NCI-H1930 (cell line): ENCODE measurements at regions not wholly inside any gene's neighbourhood (a gene's known extent, or its start where the extent isn't known, plus 50 kb on each side); places are given as distances from the start of the nearest gene placed in this dataset.

Experiments used
- DNase-seq, 2 experiments: peaks; one replicate each; lab custom pipeline; 2025; lab: John Stamatoyannopoulos, UW

- no peak for DNase-seq
These were observed 115.6 kb upstream of the HDAC4 start for GRCh38 chr2:239516286-239516953.

DNA sequence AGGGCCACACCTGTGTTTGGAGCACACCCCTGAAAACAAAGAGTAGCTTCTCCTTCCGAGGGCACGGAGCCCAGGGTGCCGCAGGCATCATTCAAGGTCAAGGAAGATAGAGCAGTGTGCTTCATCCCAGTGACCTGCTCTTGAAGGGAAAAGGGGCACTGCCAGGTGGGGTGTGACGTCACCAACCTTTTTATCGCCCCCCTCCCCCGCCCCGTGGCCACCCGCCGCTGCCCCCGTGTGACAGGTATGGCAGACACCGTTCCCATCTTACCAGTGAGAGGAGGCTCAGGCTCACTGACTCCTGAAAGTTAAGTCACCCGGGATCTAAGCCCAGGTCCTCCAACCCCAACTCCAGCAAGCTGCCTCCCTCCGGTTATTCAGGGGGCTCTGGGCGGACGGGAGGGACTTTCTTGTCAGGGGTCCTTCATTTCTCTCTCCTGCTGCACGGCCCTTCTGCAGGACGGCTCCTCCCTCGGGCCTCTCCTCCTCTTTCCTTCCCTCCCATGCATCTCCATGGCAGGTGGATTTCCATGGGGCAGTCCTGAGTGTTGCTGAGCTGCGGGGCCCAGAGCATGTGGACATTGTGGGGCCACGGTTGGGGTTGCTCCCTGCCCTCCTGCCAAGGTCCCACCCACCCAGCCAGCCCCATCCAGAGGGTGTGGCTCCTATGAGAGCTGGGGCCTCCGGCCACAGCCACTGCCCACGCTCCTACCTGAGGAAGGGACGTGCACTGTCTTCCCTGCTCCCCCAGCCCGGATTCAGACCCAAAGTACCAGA is 114.1 kb upstream of the HDAC4 start:
- DNase-seq = no peak

- DNase-seq = no peak
These were observed 111.2 kb upstream of the HDAC4 start for GRCh38 chr2:239512054-239512453.

DNA sequence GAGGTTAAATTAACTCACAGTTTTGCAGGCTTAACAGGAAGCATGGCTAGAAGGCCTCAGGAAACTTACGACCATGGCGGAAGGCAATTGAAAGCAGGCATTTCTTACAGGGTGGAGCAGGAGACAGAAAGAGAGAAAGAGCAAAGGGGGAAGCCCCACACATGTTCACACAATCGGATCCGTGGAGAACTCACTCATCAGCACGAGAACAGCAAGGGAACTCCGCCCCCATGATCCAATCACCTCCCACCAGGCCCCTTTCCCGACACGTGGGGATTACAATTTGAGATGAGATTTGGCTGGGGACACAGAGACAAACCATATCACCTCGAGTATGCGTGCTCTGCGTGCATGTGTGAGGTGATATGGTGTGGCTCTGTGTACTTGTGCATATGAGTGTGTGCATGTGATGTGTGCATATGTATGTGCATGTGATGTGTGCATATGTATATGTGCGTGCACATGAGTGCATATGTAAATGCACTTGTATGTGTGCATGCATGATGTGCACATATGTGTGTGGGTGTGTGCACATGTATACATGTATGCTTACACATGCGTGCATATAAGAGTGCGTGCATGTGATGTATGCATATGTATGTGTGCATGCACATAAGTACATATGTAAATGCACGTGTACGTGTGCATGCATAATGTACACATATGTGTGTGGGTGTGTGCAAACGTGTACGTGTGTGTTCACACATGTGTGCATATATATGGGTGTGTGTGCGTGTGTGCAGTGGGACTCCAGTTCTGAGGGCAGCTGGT is 108.7 kb upstream of the HDAC4 start:
- no peak for DNase-seq

GRCh38 chr2:239508261-239508660 is 107.4 kb upstream of the HDAC4 start:
- no peak for DNase-seq

DNA sequence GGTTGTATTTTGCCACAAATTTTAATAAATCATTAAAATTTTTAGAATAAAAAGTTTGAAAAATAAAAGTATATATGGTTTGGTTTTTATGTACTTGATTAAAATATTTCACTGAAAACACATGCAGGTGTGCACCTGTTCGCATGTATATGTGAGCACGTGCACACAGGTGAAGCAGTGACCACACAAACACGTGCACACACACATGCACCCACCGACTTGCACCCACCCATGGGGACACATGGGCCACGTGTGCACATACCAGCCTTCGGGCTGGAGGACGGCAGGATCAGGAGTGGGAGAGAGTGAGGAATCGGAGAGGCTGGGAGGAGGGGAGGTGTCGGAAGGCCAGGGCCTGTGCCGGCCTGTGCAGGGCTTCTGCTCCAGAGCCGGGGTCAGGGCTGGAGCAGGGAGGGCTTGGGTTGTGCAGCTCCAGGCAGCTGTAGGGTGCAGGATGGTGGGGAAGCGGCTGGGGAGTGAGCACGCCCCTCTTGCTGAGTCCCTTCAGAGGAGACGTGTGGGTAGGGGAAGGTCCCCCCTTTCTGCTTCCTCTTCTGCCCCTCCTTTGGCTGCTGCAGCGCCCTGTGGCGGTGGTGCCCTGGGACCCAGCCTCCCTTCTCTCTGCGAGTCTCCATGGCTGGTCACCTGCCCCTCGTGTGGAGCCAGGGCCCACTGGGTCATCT is 106.9 kb upstream of the HDAC4 start:
- no peak for DNase-seq

DNA sequence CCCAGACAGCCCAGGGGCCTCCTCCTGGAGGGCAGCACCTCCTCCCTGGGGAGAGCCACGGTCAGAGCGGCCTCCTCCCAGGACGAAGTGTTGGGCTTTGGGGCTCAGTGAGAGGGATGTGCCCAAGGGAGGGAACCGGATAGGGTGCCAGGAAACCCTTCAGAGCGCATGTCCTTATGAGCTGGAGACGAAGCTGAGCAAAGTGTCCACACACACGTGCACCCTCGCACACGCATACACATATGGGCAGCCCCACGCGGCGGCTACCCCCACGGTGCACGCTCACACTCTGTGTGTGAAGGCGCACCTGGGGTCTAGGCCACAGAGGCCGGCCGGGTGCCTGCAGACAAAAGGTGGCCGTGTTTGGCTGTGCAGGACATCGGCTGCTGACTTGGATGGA is 106.1 kb upstream of the HDAC4 start:
- DNase-seq = no peak

DNA sequence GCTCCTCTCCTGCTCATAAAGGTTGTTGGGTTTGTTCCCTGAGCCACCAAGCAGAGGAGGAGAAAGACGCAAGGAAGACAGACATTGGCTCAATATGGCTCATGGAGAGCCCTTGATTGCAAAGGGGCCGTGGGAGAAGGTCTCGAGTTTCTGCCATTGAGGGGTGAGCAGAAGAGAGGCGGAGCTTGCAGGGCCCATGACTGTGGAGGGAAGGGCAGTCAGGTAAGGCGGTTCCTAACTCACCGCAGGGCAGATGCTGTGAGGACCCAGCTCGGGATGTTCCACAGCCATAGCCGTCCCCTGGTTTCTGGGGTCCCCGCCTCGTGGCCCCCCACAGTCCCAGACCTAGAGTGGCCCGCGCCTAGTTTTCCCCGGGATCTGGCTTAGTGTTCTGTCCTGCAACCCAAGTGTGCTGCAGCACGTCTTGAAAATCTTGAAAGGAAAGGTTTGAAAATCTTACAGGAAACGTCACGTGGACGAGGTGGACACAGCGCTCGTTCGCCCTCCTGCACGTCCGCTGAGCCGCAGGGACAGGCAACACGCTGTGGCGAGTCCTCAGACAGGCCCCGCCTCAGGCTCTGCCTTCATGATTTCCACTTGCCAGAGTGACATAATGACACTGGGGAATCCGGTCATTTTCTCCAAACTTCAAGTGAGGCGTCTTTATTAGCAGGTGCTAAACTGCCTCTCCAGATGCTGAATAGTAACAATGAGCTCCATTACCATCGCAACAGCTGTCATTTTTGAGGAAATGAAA is 105.5 kb upstream of the HDAC4 start:
- no peak for DNase-seq

GRCh38 chr2:239504643-239505235 is 103.9 kb upstream of the HDAC4 start:
- DNase-seq = no peak

DNA sequence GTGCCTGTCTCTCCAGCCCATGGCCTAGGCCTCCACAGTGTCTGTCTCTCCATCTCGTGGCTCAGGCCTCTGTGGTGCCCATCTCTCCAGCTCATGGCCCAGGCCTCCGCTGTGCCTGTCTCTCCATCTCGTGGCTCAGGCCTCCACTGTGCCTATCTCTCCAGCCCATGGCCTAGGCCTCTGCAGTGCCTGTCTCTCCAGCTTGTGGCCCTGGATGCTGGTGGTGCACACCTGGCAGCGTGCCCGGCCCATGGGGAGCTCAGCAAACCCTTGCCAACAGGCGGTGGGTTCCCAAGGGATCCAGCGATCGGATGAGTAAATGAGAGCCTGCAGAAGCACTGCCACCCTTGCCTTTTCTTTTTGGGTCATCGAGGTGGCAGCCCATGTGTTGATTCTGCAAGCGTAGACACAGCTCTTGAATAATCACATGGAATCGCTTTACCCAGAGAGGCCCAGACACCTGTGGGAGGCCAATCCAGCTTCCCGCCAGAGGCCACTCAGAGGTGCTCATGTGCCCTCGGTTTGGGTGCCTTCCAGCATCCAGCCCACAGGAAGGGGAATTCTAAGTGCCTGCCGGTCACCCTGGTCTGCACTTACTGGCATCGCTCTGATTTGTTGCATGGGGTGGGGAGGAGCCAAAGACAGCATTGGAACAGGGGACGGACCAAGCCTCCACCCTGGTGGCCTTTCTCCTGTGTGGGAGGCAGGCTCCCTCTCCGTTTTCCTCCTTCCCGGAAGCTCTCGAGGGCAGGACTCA is 101.8 kb upstream of the HDAC4 start:
- no peak for DNase-seq

DNA sequence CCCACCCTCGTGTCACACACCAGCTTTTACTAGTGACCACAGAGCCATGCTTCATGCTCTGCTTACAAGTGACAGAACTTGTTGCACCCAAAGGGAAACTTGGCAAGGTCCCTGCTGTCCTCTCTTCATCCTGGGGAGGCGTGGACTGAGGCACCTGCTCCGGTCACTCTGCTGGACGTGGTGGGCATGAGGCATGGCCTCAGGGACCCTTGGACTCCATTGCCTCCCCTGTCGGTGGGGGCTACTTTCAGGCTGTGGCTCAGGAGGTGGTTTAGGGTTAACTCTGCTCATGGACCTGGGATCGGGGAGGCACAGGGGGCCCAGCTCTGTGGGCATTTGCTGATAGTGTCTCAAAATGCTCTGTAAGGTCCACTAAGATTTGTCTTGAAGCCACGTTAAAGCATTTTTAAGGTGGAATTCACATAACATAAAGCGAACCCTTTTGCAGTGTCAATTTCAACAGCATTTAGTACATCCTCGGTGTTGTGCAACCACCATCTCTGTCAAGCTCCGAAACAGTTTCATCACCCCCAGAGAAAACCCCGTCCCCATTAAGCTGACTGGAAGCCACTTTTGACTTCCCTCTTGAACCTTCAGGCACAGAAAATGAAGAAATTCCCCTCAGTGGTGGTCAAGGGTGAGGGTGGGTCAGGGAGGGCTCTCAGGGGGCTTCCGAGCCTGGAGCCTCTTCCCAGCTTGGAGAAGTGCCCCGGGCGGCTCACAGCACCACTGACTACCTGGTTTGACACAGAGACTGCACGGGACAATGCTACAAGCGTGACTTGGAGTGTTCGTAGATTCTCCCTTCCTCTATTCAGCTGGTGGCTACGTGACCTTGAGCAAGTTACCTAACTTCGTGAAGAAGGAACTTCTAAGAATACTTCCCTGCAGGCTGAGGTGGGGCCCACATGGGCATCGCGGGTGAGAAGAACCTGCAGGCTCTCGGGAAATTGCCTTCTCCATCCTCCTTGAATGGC is 100.0 kb upstream of the HDAC4 start:
- DNase-seq = no peak

DNA sequence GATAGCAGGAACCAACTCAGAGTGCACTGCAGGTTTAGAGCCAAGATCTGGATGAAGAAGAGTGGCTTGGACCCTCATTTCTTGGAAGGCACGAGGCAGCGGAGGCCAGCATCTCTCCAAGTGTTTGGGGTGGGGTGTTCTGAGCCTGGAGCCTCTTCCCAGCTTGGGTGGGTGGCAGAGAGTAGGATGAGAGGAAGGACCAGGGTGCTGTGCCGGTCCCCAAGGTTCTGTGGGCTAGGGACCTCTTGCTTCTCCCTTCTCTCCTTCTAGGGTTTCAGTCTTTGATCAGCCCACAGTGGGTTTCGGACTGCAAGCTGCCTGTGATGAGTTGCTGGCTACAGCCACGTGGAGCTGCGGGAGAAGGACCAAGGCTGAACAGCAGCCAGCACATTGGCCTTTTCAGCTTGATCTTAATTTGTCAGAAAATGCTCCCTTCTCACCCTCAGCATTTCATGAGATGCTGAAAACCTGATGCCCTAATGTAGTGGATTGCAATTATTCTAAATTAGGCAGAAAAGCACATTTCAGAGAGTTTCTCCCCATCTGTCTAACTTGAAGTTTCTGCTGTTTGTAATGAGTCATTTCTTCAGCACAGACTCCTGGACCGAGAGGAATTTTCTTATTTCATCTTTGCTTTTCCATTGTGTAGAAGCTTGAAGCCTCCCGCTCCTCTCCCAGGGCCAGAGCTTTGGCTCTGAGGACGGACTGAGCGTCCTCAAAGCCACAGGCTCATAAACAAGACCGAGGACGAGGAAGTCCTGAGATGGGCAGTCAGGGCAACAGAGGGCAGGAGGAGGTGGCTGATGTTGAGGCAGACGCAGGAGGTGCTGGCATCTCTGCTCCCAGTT is 99.1 kb upstream of the HDAC4 start:
- no peak for DNase-seq

- no peak for DNase-seq
These were observed 98.3 kb upstream of the HDAC4 start for GRCh38 chr2:239498981-239499634.

- DNase-seq = no peak
These were observed 97.8 kb upstream of the HDAC4 start for GRCh38 chr2:239498576-239498975.

DNA sequence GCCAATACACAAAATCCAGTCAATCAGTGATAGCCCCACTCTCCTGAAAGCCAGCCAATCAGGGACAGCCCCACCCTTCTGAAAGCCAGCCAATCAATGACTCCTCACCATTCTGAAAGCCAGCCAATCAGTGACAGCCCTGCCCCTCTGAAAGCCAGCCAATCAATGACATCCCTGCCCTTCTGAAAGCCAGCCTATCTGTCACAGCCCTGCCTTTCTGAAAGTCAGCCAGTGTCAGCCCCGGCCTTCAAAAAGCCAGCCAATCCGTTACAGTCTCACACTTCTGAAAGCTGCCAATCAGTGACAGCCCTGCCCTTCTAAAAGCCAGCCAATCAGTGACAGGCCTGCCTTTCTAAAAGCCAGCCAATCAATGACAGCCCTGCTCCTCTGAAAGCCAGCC is 95.9 kb upstream of the HDAC4 start:
- DNase-seq = no peak

DNA sequence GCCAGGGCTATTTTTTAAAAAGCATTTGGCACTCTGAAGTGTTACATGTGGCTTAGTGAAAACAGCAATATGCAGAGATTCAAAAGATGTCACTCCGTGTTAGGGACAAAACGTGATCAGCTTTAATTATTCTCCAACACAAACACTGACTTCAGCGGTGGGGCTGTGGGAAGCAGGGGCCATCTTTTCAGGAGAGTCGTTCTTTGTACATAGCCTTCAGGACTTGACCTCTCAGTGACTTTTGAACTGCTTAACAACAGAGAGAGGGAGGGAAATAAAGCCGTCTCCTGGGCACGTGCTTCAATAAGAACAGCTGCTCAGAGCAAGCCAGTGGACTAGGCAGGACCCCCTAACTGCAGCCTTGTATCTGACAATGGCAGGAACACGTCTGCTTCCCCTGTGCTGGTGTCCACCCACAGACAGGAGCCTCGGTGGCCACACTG is 95.0 kb upstream of the HDAC4 start:
- no peak for DNase-seq

DNA sequence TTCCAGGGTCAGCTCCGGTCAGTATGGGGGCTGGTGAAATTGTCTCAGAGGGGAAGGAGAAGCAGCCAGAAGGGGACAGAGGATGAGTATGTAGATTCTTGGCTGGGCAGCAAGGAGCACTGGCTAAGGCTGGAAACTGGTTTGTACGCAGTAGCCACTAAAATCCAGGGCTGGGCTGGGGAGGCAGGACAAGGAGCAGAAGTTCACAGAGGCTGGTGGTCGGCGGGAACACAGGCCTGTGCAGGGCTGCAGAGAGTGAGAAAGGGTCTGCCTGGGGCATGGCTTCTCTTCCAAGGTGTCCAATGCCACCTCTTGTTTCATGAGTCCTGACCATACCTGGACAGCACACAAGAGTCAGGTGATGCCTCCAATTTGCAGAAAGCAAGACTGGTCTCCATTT is 94.4 kb upstream of the HDAC4 start:
- no peak for DNase-seq

GRCh38 chr2:239494578-239494977 is 93.8 kb upstream of the HDAC4 start:
- no peak for DNase-seq
